DOHH2 (cell line): ENCODE measurements at regions not wholly inside any gene's neighbourhood (a gene's known extent, or its start where the extent isn't known, plus 50 kb on each side); places are given as distances from the start of the nearest gene placed in this dataset.

Experiments
- H3F3A ChIP-seq: fragments of 200-600 bp; sonication (generic), shearing (Covaris generic); 2 replicates; pipeline ENCODE4 v1.6.0; 2016; ENCODE audit warnings: antibody characterized with exemption, mild to moderate bottlenecking; ENCODE audit not compliant: control insufficient read depth, insufficient read depth
- H3K27ac ChIP-seq: fragments of 200-600 bp; sonication (generic); 2 replicates; pipeline ENCODE4 v1.5.1; 2014; ENCODE audit warnings: low read depth, mild to moderate bottlenecking, low read length, moderate library complexity
- H3K27me3 ChIP-seq: fragments of 200-600 bp; sonication (generic); 2 replicates; pipeline ENCODE4 v1.6.1; 2014; ENCODE audit warnings: mild to moderate bottlenecking, low read length, mixed read lengths; ENCODE audit not compliant: control insufficient read depth
- H3K36me3 ChIP-seq: fragments of 200-600 bp; sonication (generic); 2 replicates; pipeline ENCODE4 v1.6.1; 2014; ENCODE audit warnings: mild to moderate bottlenecking, low read length, moderate library complexity, mixed read lengths; ENCODE audit not compliant: control insufficient read depth
- H3K4me1 ChIP-seq: fragments of 200-600 bp; sonication (generic); 2 replicates; pipeline ENCODE4 v1.6.1; 2014; ENCODE audit warnings: mild to moderate bottlenecking, low read length, mixed read lengths; ENCODE audit not compliant: control insufficient read depth
- H3K4me2 ChIP-seq: fragments of 200-600 bp; sonication (generic); 2 replicates; pipeline ENCODE4 v1.6.0; 2014; ENCODE audit warnings: mild to moderate bottlenecking, low read length, moderate library complexity
- H3K4me3 ChIP-seq: fragments of 200-600 bp; sonication (generic); 2 replicates; pipeline ENCODE4 v1.5.1; 2014; ENCODE audit warnings: mild to moderate bottlenecking, low read length, mixed read lengths
- H3K79me2 ChIP-seq: fragments of 200-600 bp; sonication (generic); 2 replicates; pipeline ENCODE4 v1.6.1; 2014; ENCODE audit warnings: mild to moderate bottlenecking, low read length, mixed read lengths; ENCODE audit not compliant: control insufficient read depth
- H3K9me2 ChIP-seq: fragments of 200-600 bp; sonication (generic); replicated peaks from 2 replicates; pipeline ENCODE4 v1.6.1; 2014; ENCODE audit warnings: mild to moderate bottlenecking, low read length, mixed read lengths; ENCODE audit not compliant: control insufficient read depth
- H3K9me3 ChIP-seq: fragments of 200-600 bp; sonication (generic); 2 replicates; pipeline ENCODE4 v1.6.1; 2014; ENCODE audit warnings: antibody characterized with exemption, low read length, mixed read lengths; ENCODE audit not compliant: control insufficient read depth, insufficient read depth
- H4K20me1 ChIP-seq: fragments of 200-600 bp; sonication (generic); 2 replicates; pipeline ENCODE4 v1.6.0; 2014; ENCODE audit warnings: low read depth, mild to moderate bottlenecking, antibody characterized with exemption, low read length, moderate library complexity; ENCODE audit not compliant: control insufficient read depth, insufficient read depth
- CTCF ChIP-seq: fragments of 200-600 bp; sonication (generic); IDR thresholded peaks from one replicate; pipeline ENCODE4 v1.5.1; 2014; ENCODE audit warnings: antibody characterized with exemption, mild to moderate bottlenecking, low read depth, low read length; ENCODE audit not compliant: poor library complexity, severe bottlenecking
- EZH2phosphoT487 ChIP-seq: fragments of 200-600 bp; sonication (generic); IDR thresholded peaks from 2 replicates; pipeline ENCODE4 v1.6.1; 2017; ENCODE audit warnings: borderline replicate concordance, mild to moderate bottlenecking, antibody characterized with exemption, low read length, moderate library complexity, mixed read lengths

GRCh38 chr10:123450956-123451605 lies 215.1 kb upstream of the GPR26 start:
- Histone ChIP-seq H3K79me2 (no peaks in the 10 kb centered on the region), H3K27ac (no peak overlapping the region), H3K4me2 (no peak overlapping the region), H3K4me1 (no peaks in the 10 kb centered on the region), H3K27me3 (no peaks in the 10 kb centered on the region), H3K4me3 (no peak overlapping the region), H3K36me3 (no peaks in the 10 kb centered on the region), H4K20me1 (no peaks in the 10 kb centered on the region), H3K9me3 (no peaks in the 10 kb centered on the region), H3K9me2 (no peaks in the 10 kb centered on the region), H3F3A (no peaks in the 10 kb centered on the region)
- TF ChIP-seq EZH2phosphoT487 (no peak), CTCF (no peak)

- H3K9me2 ChIP-seq = no peaks in the 10 kb centered on the region
- no peaks in the 10 kb centered on the region for H3K9me3 ChIP-seq
- no peaks in the 10 kb centered on the region for H3K36me3 ChIP-seq
- H3K27me3 ChIP-seq = no peaks in the 10 kb centered on the region
- H3K4me1 ChIP-seq = no peaks in the 10 kb centered on the region
- H3K27ac ChIP-seq = no peak overlapping the region
- H3F3A ChIP-seq = no peaks in the 10 kb centered on the region
- TF ChIP-seq EZH2phosphoT487 = no peak
- H3K4me2 ChIP-seq = no peak overlapping the region
- no peaks in the 10 kb centered on the region for H3K79me2 ChIP-seq
- H3K4me3 ChIP-seq = no peak overlapping the region
- H4K20me1 ChIP-seq = no peaks in the 10 kb centered on the region
Measured at GRCh38 chr10:123451618-123452245, 214.4 kb upstream of the GPR26 start.

- Histone ChIP-seq H3K27me3 (no peaks in the 10 kb centered on the region), H3K4me3 (no peak overlapping the region), H3K79me2 (no peaks in the 10 kb centered on the region), H3K4me2 (no peak overlapping the region), H3K9me2 (no peaks in the 10 kb centered on the region), H3K36me3 (no peaks in the 10 kb centered on the region), H3K4me1 (peaks cover 7% of the 10 kb centered on the region), H4K20me1 (no peaks in the 10 kb centered on the region), H3K27ac (no peak overlapping the region), H3F3A (no peaks in the 10 kb centered on the region), H3K9me3 (no peaks in the 10 kb centered on the region)
- TF ChIP-seq CTCF (no peak), EZH2phosphoT487 (no peak)
Measured at GRCh38 chr10:123454987-123455386, 211.2 kb upstream of the GPR26 start.

- no peaks in the 10 kb centered on the region for H3F3A ChIP-seq
- no peak overlapping the region for H3K27ac ChIP-seq
- no peaks in the 10 kb centered on the region for H3K27me3 ChIP-seq
- no peaks in the 10 kb centered on the region for H3K36me3 ChIP-seq
- TF ChIP-seq EZH2phosphoT487 = no peak
- TF ChIP-seq CTCF = no peak
- H3K4me3 ChIP-seq = no peak overlapping the region
- H3K9me2 ChIP-seq = no peaks in the 10 kb centered on the region
- H3K9me3 ChIP-seq = no peaks in the 10 kb centered on the region
- H3K4me2 ChIP-seq = no peak overlapping the region
- peaks cover 7% of the 10 kb centered on the region for H3K4me1 ChIP-seq
- H3K79me2 ChIP-seq = no peaks in the 10 kb centered on the region
- H4K20me1 ChIP-seq = no peaks in the 10 kb centered on the region
Measured at GRCh38 chr10:123455861-123456260, 210.3 kb upstream of the GPR26 start.
